ENCODE measurements at regions not wholly inside any gene's neighbourhood (a gene's known extent, or its start where the extent isn't known, plus 50 kb on each side); places are given as distances from the start of the nearest gene placed in this dataset.

- Mint-ChIP-seq H3K4me1 (ENCODE audit: unreplicated experiment) (peaks cover 7% of the 10 kb centered on the region), H3K9me3 (no peaks in the 10 kb centered on the region), H3K27ac (no peak overlapping the region), H3K27me3 (no peaks in the 10 kb centered on the region), H3K36me3 (no peaks in the 10 kb centered on the region), H3K4me3 (no peak overlapping the region)
- no peak for TF ChIP-seq CTCF (conservative IDR thresholded peaks at IDR 0.05)
- no peak for DNase-seq (ENCODE audit: extremely low spot score, unreplicated experiment)
Measured at GRCh38 chr15:38626443-38627050, 61.9 kb upstream of the RASGRP1 start.

- Mint-ChIP-seq H3K4me1 (ENCODE audit: unreplicated experiment) (peaks cover 7% of the 10 kb centered on the region), H3K9me3 (no peaks in the 10 kb centered on the region), H3K4me3 (no peak overlapping the region), H3K27me3 (no peaks in the 10 kb centered on the region), H3K27ac (no peak overlapping the region), H3K36me3 (no peaks in the 10 kb centered on the region)
- no peak for DNase-seq (ENCODE audit: extremely low spot score, unreplicated experiment)
- TF ChIP-seq CTCF (conservative IDR thresholded peaks at IDR 0.05) = no peak
Measured at GRCh38 chr15:38627689-38628277, 63.2 kb upstream of the RASGRP1 start.

DNA sequence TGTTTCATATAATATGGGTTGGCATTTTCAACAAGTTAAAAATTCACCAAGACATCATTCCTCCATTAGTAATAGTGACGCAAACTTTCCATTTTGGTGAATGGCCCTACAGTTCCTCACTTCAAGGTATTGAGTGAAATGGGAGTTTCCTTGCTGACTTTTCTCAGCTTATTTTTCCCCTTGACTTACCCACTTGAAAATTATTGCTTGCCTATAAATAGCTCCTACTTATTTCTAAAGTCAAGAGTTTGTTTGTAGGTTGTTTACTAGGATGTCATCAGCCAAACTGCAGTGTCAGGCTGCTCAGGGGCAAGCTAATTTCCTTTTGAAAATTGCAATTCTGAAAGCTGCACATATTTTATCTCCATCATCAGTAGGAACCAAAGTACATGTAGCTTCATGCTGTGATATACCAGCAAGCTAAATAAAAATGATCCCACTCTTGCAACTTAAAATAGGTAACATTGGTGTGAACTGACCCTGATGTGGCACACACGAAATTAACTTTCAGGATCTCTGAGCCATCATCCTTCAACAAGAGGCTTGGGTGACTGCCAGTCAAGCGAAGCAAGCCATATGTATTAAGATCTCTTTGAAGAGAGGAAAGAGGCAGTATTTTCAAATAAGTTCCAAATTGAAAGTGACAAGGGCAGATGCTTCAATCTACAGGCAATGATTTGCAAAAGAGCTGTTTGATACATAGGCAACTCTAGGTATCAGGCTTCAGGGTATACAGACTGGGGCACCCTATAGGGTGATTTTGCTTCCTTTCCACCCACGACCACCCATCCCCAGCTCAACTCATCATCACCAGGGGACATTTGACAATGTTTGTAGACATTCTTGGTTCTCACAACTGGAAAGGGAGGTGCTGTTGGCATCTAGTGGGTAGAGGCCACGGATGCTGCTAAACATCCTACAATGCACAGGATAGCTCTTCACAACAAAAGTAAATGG, 66.8 kb upstream of the RASGRP1 start:
- Mint-ChIP-seq H3K4me1 (ENCODE audit: unreplicated experiment) (peaks cover 4% of the 10 kb centered on the region), H3K36me3 (no peaks in the 10 kb centered on the region), H3K27me3 (no peaks in the 10 kb centered on the region), H3K4me3 (no peak overlapping the region), H3K9me3 (no peaks in the 10 kb centered on the region), H3K27ac (no peak overlapping the region)
- no peak for TF ChIP-seq CTCF (conservative IDR thresholded peaks at IDR 0.05)
- no peak for DNase-seq (ENCODE audit: extremely low spot score, unreplicated experiment)

DNA sequence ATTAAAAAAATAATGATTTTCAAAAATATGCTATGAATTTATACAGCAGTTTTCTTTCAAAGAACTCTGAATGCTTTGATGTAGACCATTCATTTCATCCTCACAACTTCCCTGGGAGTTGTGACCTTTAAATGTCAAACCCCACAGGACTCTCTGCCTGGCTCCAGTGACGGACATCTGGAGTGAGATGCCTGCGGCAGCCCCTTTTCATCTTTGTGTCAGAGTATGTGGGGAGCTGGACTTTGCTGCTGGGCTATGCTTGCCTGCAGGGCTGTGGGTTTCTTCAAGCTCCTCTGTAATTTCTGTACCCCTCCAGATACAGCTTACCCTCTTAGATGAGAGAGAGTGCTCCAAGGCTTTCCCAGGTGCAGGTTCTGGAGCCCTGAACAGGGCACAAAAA, 70.6 kb upstream of the RASGRP1 start:
- no peak for TF ChIP-seq CTCF (conservative IDR thresholded peaks at IDR 0.05)
- H3K27me3 Mint-ChIP-seq = no peaks in the 10 kb centered on the region
- no peak overlapping the region for H3K4me3 Mint-ChIP-seq
- no peaks in the 10 kb centered on the region for H3K36me3 Mint-ChIP-seq
- DNase-seq (ENCODE audit: extremely low spot score, unreplicated experiment) = no peak
- H3K9me3 Mint-ChIP-seq = no peaks in the 10 kb centered on the region
- no peak overlapping the region for H3K27ac Mint-ChIP-seq
- H3K4me1 Mint-ChIP-seq (ENCODE audit: unreplicated experiment) = no peaks in the 10 kb centered on the region

DNA sequence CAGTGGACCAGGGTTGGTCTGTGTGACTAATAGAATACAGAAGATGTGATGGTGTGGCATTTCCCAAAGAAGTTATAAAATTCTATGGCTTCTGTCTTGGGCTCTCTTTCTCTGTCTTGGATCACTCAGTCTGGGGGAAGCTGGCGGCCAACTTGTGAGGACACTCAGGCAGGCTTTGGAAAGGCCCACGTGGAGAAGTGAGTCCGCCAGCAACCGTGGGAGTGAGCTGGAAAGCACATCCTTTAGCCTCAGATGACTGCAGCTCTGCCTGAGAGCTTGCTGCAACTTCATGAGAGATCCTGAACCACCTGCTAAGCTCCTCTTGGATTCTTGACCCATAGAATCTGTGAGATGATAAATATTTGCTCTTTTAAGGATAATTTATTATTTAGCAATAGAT, 72.0 kb upstream of the RASGRP1 start:
- no peak for TF ChIP-seq CTCF (conservative IDR thresholded peaks at IDR 0.05)
- no peaks in the 10 kb centered on the region for H3K27me3 Mint-ChIP-seq
- DNase-seq (ENCODE audit: extremely low spot score, unreplicated experiment) = no peak
- H3K27ac Mint-ChIP-seq = no peak overlapping the region
- H3K9me3 Mint-ChIP-seq = no peaks in the 10 kb centered on the region
- H3K4me1 Mint-ChIP-seq (ENCODE audit: unreplicated experiment) = no peaks in the 10 kb centered on the region
- no peaks in the 10 kb centered on the region for H3K36me3 Mint-ChIP-seq
- no peak overlapping the region for H3K4me3 Mint-ChIP-seq
